ENCODE measurements at regions not wholly inside any gene's neighbourhood (a gene's known extent, or its start where the extent isn't known, plus 50 kb on each side); places are given as distances from the start of the nearest gene placed in this dataset.

DNA sequence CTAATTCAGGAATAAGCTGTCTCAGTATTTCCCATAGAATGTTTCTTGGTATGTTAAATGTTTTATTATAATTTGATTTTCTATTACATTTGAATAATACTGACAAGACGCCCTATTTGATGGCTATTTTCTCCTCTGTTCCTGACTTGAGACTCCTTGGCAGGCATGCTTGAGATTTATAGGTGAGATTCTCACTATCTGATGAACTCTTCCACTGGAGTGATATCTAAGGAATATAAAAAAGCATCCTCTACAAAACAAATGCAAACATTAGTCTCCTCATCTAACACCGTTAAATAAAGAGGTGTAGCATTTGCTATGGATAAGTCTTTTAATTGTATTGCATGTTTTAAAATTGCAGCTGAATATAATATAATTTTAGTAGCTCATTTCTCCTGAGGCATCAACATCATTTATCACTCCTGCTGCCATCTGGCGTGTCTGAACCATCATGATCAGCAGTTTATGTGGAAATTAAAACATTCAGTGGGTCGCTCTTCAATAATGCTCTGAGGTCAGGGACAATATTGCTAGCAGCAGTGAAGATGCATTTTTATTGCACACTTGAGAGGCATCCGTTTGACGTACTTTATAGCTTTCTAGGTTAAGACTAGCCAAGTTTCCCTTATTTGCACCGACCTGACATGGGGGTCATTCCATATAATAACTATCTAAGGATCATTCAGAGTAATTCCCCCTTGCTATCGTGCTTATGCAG is 210.4 kb upstream of the GALNTL6 start:
- no peak for TF ChIP-seq CBX1 (IDR thresholded peaks at IDR 0.05; ENCODE audit: low read depth)
- TF ChIP-seq BCL6 (CRISPR knock-in tag; IDR thresholded peaks at IDR 0.05) = no peak
- TF ChIP-seq, protein P1, sequence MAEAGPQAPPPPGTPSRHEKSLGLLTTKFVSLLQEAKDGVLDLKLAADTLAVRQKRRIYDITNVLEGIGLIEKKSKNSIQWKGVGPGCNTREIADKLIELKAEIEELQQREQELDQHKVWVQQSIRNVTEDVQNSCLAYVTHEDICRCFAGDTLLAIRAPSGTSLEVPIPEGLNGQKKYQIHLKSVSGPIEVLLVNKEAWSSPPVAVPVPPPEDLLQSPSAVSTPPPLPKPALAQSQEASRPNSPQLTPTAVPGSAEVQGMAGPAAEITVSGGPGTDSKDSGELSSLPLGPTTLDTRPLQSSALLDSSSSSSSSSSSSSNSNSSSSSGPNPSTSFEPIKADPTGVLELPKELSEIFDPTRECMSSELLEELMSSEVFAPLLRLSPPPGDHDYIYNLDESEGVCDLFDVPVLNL (CRISPR knock-in tag; IDR thresholded peaks at IDR 0.05; ENCODE audit: low read depth) = no peak
- TF ChIP-seq, protein P2, sequence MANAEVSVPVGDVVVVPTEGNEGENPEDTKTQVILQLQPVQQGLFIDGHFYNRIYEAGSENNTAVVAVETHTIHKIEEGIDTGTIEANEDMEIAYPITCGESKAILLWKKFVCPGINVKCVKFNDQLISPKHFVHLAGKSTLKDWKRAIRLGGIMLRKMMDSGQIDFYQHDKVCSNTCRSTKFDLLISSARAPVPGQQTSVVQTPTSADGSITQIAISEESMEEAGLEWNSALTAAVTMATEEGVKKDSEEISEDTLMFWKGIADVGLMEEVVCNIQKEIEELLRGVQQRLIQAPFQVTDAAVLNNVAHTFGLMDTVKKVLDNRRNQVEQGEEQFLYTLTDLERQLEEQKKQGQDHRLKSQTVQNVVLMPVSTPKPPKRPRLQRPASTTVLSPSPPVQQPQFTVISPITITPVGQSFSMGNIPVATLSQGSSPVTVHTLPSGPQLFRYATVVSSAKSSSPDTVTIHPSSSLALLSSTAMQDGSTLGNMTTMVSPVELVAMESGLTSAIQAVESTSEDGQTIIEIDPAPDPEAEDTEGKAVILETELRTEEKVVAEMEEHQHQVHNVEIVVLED (CRISPR knock-in tag; IDR thresholded peaks at IDR 0.05) = no peak
- no peak for TF ChIP-seq CEBPG (CRISPR knock-in tag; IDR thresholded peaks at IDR 0.05)
- TF ChIP-seq CEBPG (tag; conservative IDR thresholded peaks at IDR 0.05 in 1 of 2, IDR thresholded peaks at IDR 0.05 in 1 of 2) = no peak
- TF ChIP-seq, protein P3, sequence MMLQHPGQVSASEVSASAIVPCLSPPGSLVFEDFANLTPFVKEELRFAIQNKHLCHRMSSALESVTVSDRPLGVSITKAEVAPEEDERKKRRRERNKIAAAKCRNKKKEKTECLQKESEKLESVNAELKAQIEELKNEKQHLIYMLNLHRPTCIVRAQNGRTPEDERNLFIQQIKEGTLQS (IDR thresholded peaks at IDR 0.05) = no peak
- TF ChIP-seq, protein P3 (CRISPR knock-in tag; conservative IDR thresholded peaks at IDR 0.05) = no peak
- no peak for TF ChIP-seq LARP7 (IDR thresholded peaks at IDR 0.05)
- no peak for TF ChIP-seq SMC3 (conservative IDR thresholded peaks at IDR 0.05; ENCODE audit: insufficient read depth, low read depth, low read length)

Data from K562 (cell line).